Vagina (tissue), 2 donors: ENCODE measurements at regions not wholly inside any gene's neighbourhood (a gene's known extent, or its start where the extent isn't known, plus 50 kb on each side); places are given as distances from the start of the nearest gene placed in this dataset.
"Not testable (repeated sequence)": the region's sequence is repeated elsewhere in the genome, so short reads cannot be mapped to it uniquely, and the experiment has no call there.

Experiments used
- DNase-seq, 2 donors: peaks; one replicate each; pipeline ENCODE4 v3.0.0-alpha.2; 2017; ENCODE audit errors: extremely low spot score in 2 of 2
- H3K27ac ChIP-seq: fragments of 200-600 bp; sonication (generic); one replicate; pipeline ENCODE4 v1.5.1; 2019
- H3K27me3 ChIP-seq: fragments of 200-600 bp; sonication (generic); one replicate; pipeline ENCODE4 v1.5.1; 2019
- H3K36me3 ChIP-seq, 2 donors: fragments of 200-600 bp; sonication (generic); one replicate each; pipeline ENCODE4 v1.5.1; 2017 to 2019
- H3K4me1 ChIP-seq: fragments of 200-600 bp; sonication (generic); one replicate; pipeline ENCODE4 v1.5.1; 2019
- H3K4me3 ChIP-seq, 2 donors: fragments of 200-600 bp; sonication (generic); 1 replicate in 1 of 2; 2 replicates in 1 of 2; pipeline ENCODE4 v1.5.1; 2016 to 2019
- H3K9me3 ChIP-seq: fragments of 200-600 bp; sonication (generic); one replicate; pipeline ENCODE4 v1.5.1; 2019
- POLR2A ChIP-seq, 2 donors: fragments of 450-650 bp; IDR thresholded peaks; one replicate each; pipeline ENCODE4 v1.6.1; 2017; ENCODE audit warnings: antibody characterized with exemption in 2 of 2, mild to moderate bottlenecking in 2 of 2, moderate library complexity in 2 of 2
- POLR2AphosphoS5 ChIP-seq, 2 donors: sonication (generic); formaldehyde crosslinking; IDR thresholded peaks; one replicate each; pipeline ENCODE4 v1.9.0; 2017; ENCODE audit warnings: antibody characterized with exemption in 2 of 2, mild to moderate bottlenecking in 2 of 2, low read depth in 1 of 2; ENCODE audit not compliant: insufficient read depth in 1 of 2
- intact Hi-C: fragments of 100-400 bp; cut with DNase I; formaldehyde crosslinking; loops from one replicate; pipeline ENCODE4 v1.15.1; 2023
- TF ChIP-seq, protein P1 (sequence below), 3 experiments: fragments of 450-650 bp in 2 of 3; fragments of 200-600 bp in 1 of 3; sonication (generic) in 1 of 3; IDR thresholded peaks; one replicate each; pipeline ENCODE4 v1.5.1; 2017 to 2019; ENCODE audit warnings: antibody characterized with exemption in 3 of 3, mild to moderate bottlenecking in 2 of 3, moderate library complexity in 2 of 3

DNA sequence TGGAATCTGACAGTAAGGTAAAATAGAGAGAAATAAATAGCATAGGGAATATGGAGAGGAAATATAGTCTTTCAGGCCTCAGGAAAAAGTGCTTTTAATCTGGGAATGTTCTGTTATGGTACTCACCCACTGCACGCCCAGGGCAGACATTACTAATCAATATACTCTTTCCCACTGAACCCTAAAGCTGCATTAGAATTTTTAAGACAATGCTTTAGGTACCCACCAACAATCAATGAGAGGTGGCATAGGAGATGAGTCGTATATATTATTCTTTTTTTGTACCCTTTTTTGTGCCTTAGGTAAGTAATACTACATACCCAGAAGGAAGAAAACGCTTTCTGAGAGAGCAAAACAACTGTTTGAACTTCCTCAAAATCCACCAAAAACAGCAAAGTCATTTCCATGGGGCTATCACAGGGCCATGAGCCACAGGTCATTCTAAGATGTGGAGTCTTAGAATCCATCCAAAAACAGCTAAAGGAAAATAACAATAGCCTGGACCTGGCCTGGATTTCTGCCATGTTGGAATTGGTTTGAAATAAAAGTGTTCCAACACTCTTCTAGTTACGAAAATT is 542.1 kb downstream of the XYLT1 start:
- H3K9me3 ChIP-seq = no peaks in the 10 kb centered on the region
- no peak overlapping the region for H3K4me3 ChIP-seq
- no peaks in the 10 kb centered on the region for H3K36me3 ChIP-seq
- no peaks in the 10 kb centered on the region for H3K27me3 ChIP-seq
- intact Hi-C loops = no loop called here
- no peaks in the 10 kb centered on the region for H3K4me1 ChIP-seq
- H3K27ac ChIP-seq = no peak overlapping the region
- TF ChIP-seq POLR2A (IDR thresholded peaks at IDR 0.05) (no peak), POLR2AphosphoS5 (IDR thresholded peaks at IDR 0.05; ENCODE audit: insufficient read depth in 1 of 2, low read depth in 1 of 2) (no peak)
- TF ChIP-seq, protein P1, sequence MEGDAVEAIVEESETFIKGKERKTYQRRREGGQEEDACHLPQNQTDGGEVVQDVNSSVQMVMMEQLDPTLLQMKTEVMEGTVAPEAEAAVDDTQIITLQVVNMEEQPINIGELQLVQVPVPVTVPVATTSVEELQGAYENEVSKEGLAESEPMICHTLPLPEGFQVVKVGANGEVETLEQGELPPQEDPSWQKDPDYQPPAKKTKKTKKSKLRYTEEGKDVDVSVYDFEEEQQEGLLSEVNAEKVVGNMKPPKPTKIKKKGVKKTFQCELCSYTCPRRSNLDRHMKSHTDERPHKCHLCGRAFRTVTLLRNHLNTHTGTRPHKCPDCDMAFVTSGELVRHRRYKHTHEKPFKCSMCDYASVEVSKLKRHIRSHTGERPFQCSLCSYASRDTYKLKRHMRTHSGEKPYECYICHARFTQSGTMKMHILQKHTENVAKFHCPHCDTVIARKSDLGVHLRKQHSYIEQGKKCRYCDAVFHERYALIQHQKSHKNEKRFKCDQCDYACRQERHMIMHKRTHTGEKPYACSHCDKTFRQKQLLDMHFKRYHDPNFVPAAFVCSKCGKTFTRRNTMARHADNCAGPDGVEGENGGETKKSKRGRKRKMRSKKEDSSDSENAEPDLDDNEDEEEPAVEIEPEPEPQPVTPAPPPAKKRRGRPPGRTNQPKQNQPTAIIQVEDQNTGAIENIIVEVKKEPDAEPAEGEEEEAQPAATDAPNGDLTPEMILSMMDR (IDR thresholded peaks at IDR 0.05) = no peak
- DNase-seq = no peak

GRCh38 chr16:16930309-16931000 is 540.3 kb downstream of the XYLT1 start:
- DNase-seq = no peak
- TF ChIP-seq POLR2A (IDR thresholded peaks at IDR 0.05) (no peak), POLR2AphosphoS5 (IDR thresholded peaks at IDR 0.05; ENCODE audit: insufficient read depth in 1 of 2, low read depth in 1 of 2) (no peak)
- TF ChIP-seq, protein P1 (IDR thresholded peaks at IDR 0.05) = no peak
- Histone ChIP-seq H3K9me3 (no peaks in the 10 kb centered on the region), H3K4me3 (no peak overlapping the region), H3K27ac (no peak overlapping the region), H3K27me3 (no peaks in the 10 kb centered on the region), H3K36me3 (no peaks in the 10 kb centered on the region), H3K4me1 (no peaks in the 10 kb centered on the region)
- intact Hi-C loops = no loop called here

GRCh38 chr16:16933861-16934260 is 536.9 kb downstream of the XYLT1 start:
- no peak for TF ChIP-seq POLR2AphosphoS5 (IDR thresholded peaks at IDR 0.05; ENCODE audit: insufficient read depth in 1 of 2, low read depth in 1 of 2)
- TF ChIP-seq POLR2A (IDR thresholded peaks at IDR 0.05) = no peak
- TF ChIP-seq, protein P1 (IDR thresholded peaks at IDR 0.05) = no peak
- no peak for DNase-seq
- Histone ChIP-seq H3K36me3 (no peaks in the 10 kb centered on the region), H3K27ac (no peak overlapping the region), H3K27me3 (no peaks in the 10 kb centered on the region), H3K4me1 (no peaks in the 10 kb centered on the region), H3K9me3 (no peaks in the 10 kb centered on the region), H3K4me3 (no peak overlapping the region)
- intact Hi-C loops = no loop called here

- TF ChIP-seq, protein P1 (IDR thresholded peaks at IDR 0.05) = no peak
- TF ChIP-seq POLR2A (IDR thresholded peaks at IDR 0.05) (no peak), POLR2AphosphoS5 (IDR thresholded peaks at IDR 0.05; ENCODE audit: insufficient read depth in 1 of 2, low read depth in 1 of 2) (no peak)
- DNase-seq = no peak
- no peaks in the 10 kb centered on the region for H3K27me3 ChIP-seq
- H3K9me3 ChIP-seq = no peaks in the 10 kb centered on the region
- H3K4me3 ChIP-seq = no peak overlapping the region
- H3K4me1 ChIP-seq = no peaks in the 10 kb centered on the region
- no peak overlapping the region for H3K27ac ChIP-seq
- no peaks in the 10 kb centered on the region for H3K36me3 ChIP-seq
- intact Hi-C loops = no loop called here
These were observed 536.1 kb downstream of the XYLT1 start for GRCh38 chr16:16934660-16935059.

DNA sequence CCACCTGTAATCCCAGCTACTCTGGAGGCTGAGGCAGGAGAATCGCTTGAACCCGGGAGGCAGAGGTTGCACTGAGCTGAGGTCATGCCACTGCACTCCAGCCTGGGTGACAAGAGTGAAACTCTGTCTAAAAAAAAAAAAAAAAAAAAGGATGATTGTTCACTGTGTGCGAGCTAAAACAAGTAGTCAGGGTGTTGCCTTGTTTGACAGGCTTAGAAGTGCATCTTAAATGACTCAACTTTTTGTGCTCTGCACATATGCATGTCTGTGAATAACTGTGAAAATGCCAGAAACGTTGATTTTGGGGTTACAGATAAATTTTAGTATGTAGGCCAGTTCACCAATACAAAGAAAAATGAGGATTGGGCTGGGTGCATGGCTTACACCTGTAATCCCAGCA is 534.9 kb downstream of the XYLT1 start:
- H3K27ac ChIP-seq, H3K4me1 ChIP-seq, H3K4me3 ChIP-seq, DNase-seq, intact Hi-C loops, H3K36me3 ChIP-seq, H3K9me3 ChIP-seq, H3K27me3 ChIP-seq: not testable (repeated sequence)
